HCT116 (cell line): ENCODE measurements at regions not wholly inside any gene's neighbourhood (a gene's known extent, or its start where the extent isn't known, plus 50 kb on each side); places are given as distances from the start of the nearest gene placed in this dataset.

ENCODE experiments used
- ATAC-seq: fragments of 200-7000 bp; cut with Tn5 transposase; 2 replicates; pipeline ENCODE4 v1.9.1; 2020; ENCODE audit warnings: mild to moderate bottlenecking, moderate library complexity
- BruUV-seq: library from RNA; stranded (reverse); fragments of 400-500 nt; replicated peaks from 2 replicates; lab custom pipeline; 2021; lab: Mats Ljungman, UMichigan
- CTCF ChIA-PET: fragments of 300-600 bp; sonication (Branson Sonifier 250); formaldehyde crosslinking; loops from one replicate; lab custom pipeline; 2021; ENCODE audit warnings: antibody characterized with exemption; lab: Charles Lee
- POLR2A ChIA-PET: fragments of 300-600, 350-600 bp; sonication (Branson Sonifier 250); formaldehyde crosslinking; loops from one replicate; lab custom pipeline; 2021; ENCODE audit warnings: antibody characterized with exemption; lab: Charles Lee
- RAD21 ChIA-PET, 2 experiments: fragments of 300-600 bp; sonication (Branson Sonifier 250); formaldehyde crosslinking; loops; one replicate each; lab custom pipeline; 2023; ENCODE audit warnings: low total read pairs in 2 of 2; ENCODE audit not compliant: uncharacterized antibody in 2 of 2, unreplicated experiment in 2 of 2, low non-redundant PET in 1 of 2; lab: Charles Lee
- DNase-seq: peaks from one replicate; pipeline ENCODE4 v3.0.0-alpha.2; 2010; ENCODE audit warnings: low read depth, low spot score
- H2AFZ ChIP-seq: fragments of 200-600 bp; shearing (Covaris generic), sonication (generic); 2 replicates; pipeline ENCODE4 v1.6.1; 2017; ENCODE audit warnings: low read depth, mixed run types, mixed read lengths, antibody characterized with exemption, low read length; ENCODE audit not compliant: poor library complexity, severe bottlenecking
- H3K27ac ChIP-seq: 2 replicates; pipeline ENCODE4 v1.5.1; 2012; ENCODE audit warnings: low read depth, low read length
- H3K27me3 ChIP-seq: fragments of 200-600 bp; sonication (generic); 2 replicates; pipeline ENCODE4 v1.6.1; 2016; ENCODE audit warnings: mixed run types, low read length, mixed read lengths; ENCODE audit not compliant: insufficient read depth
- H3K36me3 ChIP-seq, 2 experiments: fragments of 200-500 bp in 1 of 2; fragments of 200-600 bp in 1 of 2; sonication (Bioruptor generic) in 1 of 2; sonication (generic) in 1 of 2; 2 replicates each; pipeline versions ENCODE4 v1.5.1 to v1.6.1; 2014 to 2016; ENCODE audit warnings: low read length in 2 of 2, inconsistent platforms in 1 of 2, mixed read lengths in 1 of 2, mixed run types in 1 of 2; ENCODE audit not compliant: insufficient read depth in 2 of 2, control insufficient read depth in 1 of 2
- H3K4me1 ChIP-seq, 2 experiments: fragments of 200-600 bp in 1 of 2; sonication (generic) in 1 of 2; 2 replicates each; pipeline versions ENCODE4 v1.5.1 to v1.6.1; 2012 to 2017; ENCODE audit warnings: low read length in 2 of 2, inconsistent platforms in 1 of 2, mild to moderate bottlenecking in 1 of 2, mixed read lengths in 1 of 2, mixed run types in 1 of 2, moderate library complexity in 1 of 2; ENCODE audit not compliant: insufficient read depth in 2 of 2, control insufficient read depth in 1 of 2
- H3K4me2 ChIP-seq: fragments of 200-600 bp; sonication (generic); 2 replicates; pipeline ENCODE4 v1.6.1; 2017; ENCODE audit warnings: mixed run types, low read length, mixed read lengths
- H3K4me3 ChIP-seq, 2 experiments: fragments of 200-600 bp in 1 of 2; sonication (generic) in 1 of 2; replicated peaks in 1 of 2; 2 replicates each; pipeline ENCODE4 v1.5.1; 2011 to 2016; ENCODE audit warnings: low read length in 2 of 2, control low read depth in 1 of 2, low read depth in 1 of 2, mild to moderate bottlenecking in 1 of 2, mixed read lengths in 1 of 2, mixed run types in 1 of 2
- H3K79me2 ChIP-seq: fragments of 200-600 bp; sonication (generic); 2 replicates; pipeline ENCODE4 v1.6.1; 2017; ENCODE audit warnings: mild to moderate bottlenecking, mixed run types, low read length, moderate library complexity, mixed read lengths; ENCODE audit not compliant: insufficient read depth
- H3K9ac ChIP-seq: fragments of 200-600 bp; sonication (generic); 2 replicates; pipeline ENCODE4 v1.6.1; 2016; ENCODE audit warnings: low read length, mixed read lengths
- H3K9me2 ChIP-seq: fragments of 200-600 bp; sonication (generic), shearing (Covaris generic); 2 replicates; pipeline ENCODE4 v1.6.1; 2017; ENCODE audit warnings: mixed run types, mild to moderate bottlenecking, moderate library complexity; ENCODE audit not compliant: insufficient read depth
- H3K9me3 ChIP-seq, 2 experiments: fragments of 200-500 bp in 1 of 2; fragments of 200-600 bp in 1 of 2; sonication (Bioruptor generic) in 1 of 2; sonication (generic) in 1 of 2; 2 replicates each; pipeline ENCODE4 v1.6.1; 2014 to 2017; ENCODE audit warnings: low read length in 2 of 2, mixed read lengths in 2 of 2, inconsistent platforms in 1 of 2, low read depth in 1 of 2, mild to moderate bottlenecking in 1 of 2, mixed run types in 1 of 2, moderate library complexity in 1 of 2; ENCODE audit not compliant: control insufficient read depth in 1 of 2, insufficient read depth in 1 of 2
- H4K20me1 ChIP-seq: fragments of 200-600 bp; sonication (generic), shearing (Covaris generic); 2 replicates; pipeline ENCODE4 v1.6.1; 2017; ENCODE audit warnings: mixed run types, mild to moderate bottlenecking, moderate library complexity; ENCODE audit not compliant: insufficient read depth
- ATF3 ChIP-seq: IDR thresholded peaks from 2 replicates; pipeline ENCODE4 v1.6.1; 2012
- CTCF ChIP-seq, 3 experiments: fragments of 200-600 bp in 1 of 3; sonication (generic) in 1 of 3; IDR thresholded peaks in 2 of 3; conservative IDR thresholded peaks in 1 of 3; 2 replicates each; pipeline ENCODE4 v1.5.1; 2012 to 2017; ENCODE audit warnings: low read depth in 2 of 3, low read length in 2 of 3, antibody characterized with exemption in 1 of 3, borderline replicate concordance in 1 of 3, control low read depth in 1 of 3, mild to moderate bottlenecking in 1 of 3, mixed read lengths in 1 of 3, mixed run types in 1 of 3, moderate library complexity in 1 of 3; ENCODE audit not compliant: insufficient read depth in 1 of 3
- EZH2 ChIP-seq: fragments of 200-600 bp; sonication (generic); IDR thresholded peaks from 2 replicates; pipeline ENCODE4 v1.6.1; 2017; ENCODE audit warnings: antibody characterized with exemption, mixed run types
- EZH2phosphoT487 ChIP-seq: fragments of 200-600 bp; IDR thresholded peaks from 2 replicates; pipeline ENCODE4 v1.6.1; 2018; ENCODE audit warnings: antibody characterized with exemption, borderline replicate concordance
- POLR2AphosphoS5 ChIP-seq: IDR thresholded peaks from 2 replicates; pipeline ENCODE4 v1.6.1; 2011; ENCODE audit warnings: mild to moderate bottlenecking, low read depth, low read length, moderate library complexity
- SP1 ChIP-seq: IDR thresholded peaks from 2 replicates; pipeline ENCODE4 v1.6.1; 2012; ENCODE audit warnings: low read depth
- ZFX ChIP-seq: fragments of 450-650 bp; IDR thresholded peaks from 2 replicates; pipeline ENCODE4 v1.6.1; 2017
- ZNF274 ChIP-seq: fragments of 200-500 bp; sonication (Bioruptor generic); IDR thresholded peaks from 2 replicates; pipeline ENCODE4 v1.6.1; 2014; ENCODE audit warnings: mild to moderate bottlenecking, low read depth, low read length, inconsistent platforms
- intact Hi-C: fragments of 100-400 bp; cut with micrococcal nuclease; formaldehyde crosslinking; loops from 2 replicates; pipeline ENCODE4 v1.10.0; 2022
- TF ChIP-seq, protein P1 (sequence below): IDR thresholded peaks from 2 replicates; pipeline ENCODE4 v1.6.1; 2011; ENCODE audit warnings: mild to moderate bottlenecking, low read length, moderate library complexity; ENCODE audit not compliant: insufficient replicate concordance; ENCODE audit errors: extremely low read depth

DNA sequence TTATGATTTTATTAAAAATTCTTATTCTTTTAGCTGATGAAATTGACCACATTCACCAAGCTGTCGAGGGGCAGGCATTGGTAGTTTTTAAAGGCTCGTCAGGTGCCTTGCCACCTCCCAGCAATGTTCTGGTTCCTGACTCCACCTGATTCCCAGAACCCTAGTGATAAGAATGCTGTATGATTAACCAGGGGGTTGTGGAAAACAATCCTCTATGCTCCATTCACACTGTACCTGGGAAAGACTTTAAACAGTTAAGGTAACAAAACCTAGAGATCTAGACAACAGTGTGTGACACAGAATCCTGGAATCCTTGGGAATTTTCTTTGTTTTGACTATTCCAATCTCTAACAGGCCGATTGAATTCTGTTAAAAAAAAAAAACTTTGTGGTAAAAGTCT, 165.7 kb upstream of the OLIG3 start:
- Histone ChIP-seq H3K9me3 (no peaks in the 10 kb centered on the region), H2AFZ (no peak overlapping the region), H3K9me2 (no peaks in the 10 kb centered on the region), H3K4me2 (no peak overlapping the region), H4K20me1 (no peaks in the 10 kb centered on the region), H3K36me3 (no peaks in the 10 kb centered on the region), H3K4me3 (no peak overlapping the region), H3K9ac (no peak overlapping the region), H3K79me2 (no peaks in the 10 kb centered on the region), H3K4me1 (no peaks in the 10 kb centered on the region), H3K27me3 (no peaks in the 10 kb centered on the region), H3K27ac (no peak overlapping the region)
- POLR2A ChIA-PET, result no interaction called here
- no peak for DNase-seq
- no TSS peak for BruUV-seq
- TF ChIP-seq SP1 (no peak), EZH2phosphoT487 (no peak), ATF3 (no peak), ZNF274 (no peak), EZH2 (no peak), CTCF (IDR thresholded peaks at IDR 0.05 in 2 of 3, conservative IDR thresholded peaks at IDR 0.05 in 1 of 3; ENCODE audit: borderline replicate concordance in 1 of 3, insufficient read depth in 1 of 3, low read depth in 2 of 3, low read length in 2 of 3) (no peak), POLR2AphosphoS5 (no peak), ZFX (no peak)
- TF ChIP-seq, protein P1, sequence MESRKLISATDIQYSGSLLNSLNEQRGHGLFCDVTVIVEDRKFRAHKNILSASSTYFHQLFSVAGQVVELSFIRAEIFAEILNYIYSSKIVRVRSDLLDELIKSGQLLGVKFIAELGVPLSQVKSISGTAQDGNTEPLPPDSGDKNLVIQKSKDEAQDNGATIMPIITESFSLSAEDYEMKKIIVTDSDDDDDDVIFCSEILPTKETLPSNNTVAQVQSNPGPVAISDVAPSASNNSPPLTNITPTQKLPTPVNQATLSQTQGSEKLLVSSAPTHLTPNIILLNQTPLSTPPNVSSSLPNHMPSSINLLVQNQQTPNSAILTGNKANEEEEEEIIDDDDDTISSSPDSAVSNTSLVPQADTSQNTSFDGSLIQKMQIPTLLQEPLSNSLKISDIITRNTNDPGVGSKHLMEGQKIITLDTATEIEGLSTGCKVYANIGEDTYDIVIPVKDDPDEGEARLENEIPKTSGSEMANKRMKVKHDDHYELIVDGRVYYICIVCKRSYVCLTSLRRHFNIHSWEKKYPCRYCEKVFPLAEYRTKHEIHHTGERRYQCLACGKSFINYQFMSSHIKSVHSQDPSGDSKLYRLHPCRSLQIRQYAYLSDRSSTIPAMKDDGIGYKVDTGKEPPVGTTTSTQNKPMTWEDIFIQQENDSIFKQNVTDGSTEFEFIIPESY, result no peak
- intact Hi-C loops, result no loop called here
- no peak for ATAC-seq
- RAD21 ChIA-PET, result no interaction called here
- CTCF ChIA-PET, result interaction anchor here (0.5 to 1.4 kb wide), 2 partner anchors 345 to 346 kb away, joined by 3 read pairs; no protein-coding TSS in a partner anchor
